ENCODE measurements at regions not wholly inside any gene's neighbourhood (a gene's known extent, or its start where the extent isn't known, plus 50 kb on each side); places are given as distances from the start of the nearest gene placed in this dataset.

DNA sequence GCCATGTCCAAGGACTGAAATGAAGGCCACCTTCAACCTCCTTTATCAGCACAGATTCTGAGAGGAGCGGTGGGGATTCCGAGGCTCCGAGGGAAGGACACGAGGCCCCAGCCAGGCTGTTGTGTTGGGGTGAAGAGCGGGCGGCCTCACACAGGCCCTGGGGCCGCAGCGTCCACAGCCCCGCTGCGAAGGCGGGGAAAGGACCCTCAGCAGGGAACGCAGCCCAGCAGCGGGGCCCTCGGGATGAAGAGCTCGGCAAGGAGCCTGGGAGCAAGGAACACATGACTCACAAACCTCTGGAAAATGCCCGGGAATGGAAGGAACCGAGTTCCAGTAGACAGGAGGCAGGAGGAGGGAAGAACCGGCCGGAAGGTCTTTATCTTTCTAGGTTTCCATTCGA is 227.2 kb downstream of the BRD1 start:
- no peak for DNase-seq

DNA sequence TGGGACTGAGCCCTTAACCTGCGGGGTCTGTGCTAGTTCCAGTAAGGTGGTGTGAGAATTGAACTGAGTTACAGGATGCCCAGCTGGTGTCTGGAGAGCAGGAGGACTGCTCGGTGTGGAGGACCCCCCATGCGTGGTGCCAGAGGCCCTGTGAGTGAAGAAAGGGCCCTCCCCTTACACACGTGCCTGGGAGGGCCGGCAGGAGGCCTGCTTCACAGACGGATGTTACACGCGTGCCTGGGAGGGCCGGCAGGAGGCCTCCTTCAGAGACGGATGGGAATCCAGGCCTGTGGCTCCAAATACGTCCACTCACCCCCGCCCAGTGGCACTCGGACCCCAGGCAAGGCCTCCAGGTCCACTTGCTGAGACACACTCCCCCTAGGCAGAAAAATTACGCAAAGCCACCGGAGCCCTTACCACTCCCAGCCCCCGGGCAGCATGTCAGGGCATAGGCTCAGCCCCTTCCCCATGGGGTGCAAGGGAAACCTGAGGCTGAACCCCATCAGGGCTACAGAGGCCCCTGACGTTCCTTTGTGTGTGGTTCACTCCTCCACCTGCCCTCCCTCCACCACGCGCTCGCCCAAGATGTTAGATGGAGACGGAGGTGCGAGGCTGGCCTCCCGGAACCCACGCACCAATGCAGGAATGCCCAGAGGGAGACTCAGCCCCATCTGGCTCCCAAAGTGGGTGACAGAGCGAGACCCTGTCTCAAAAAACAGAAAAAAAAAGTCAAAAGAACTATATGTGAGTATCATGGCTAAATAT is 227.8 kb downstream of the BRD1 start:
- no peak for DNase-seq

DNA sequence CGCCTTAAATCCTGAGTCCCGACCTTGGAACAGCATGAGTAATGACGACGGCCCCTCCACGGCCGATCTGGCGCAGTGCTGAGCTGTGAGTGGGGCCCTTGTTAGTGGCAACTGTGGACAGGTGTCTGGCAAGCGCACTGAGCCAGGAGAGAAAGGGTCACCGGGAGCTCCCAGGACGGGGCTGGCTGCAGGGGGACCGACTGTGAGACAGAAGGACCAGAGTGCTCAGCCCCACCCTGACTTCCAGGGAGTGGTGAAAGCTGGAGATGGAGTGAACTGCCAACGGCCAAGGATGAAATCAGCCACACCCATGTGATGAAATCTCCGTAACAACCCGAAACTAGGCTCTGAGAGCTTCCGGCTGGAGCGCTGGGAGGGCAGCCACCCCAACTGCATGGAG is 228.6 kb downstream of the BRD1 start:
- DNase-seq, result no peak

DNA sequence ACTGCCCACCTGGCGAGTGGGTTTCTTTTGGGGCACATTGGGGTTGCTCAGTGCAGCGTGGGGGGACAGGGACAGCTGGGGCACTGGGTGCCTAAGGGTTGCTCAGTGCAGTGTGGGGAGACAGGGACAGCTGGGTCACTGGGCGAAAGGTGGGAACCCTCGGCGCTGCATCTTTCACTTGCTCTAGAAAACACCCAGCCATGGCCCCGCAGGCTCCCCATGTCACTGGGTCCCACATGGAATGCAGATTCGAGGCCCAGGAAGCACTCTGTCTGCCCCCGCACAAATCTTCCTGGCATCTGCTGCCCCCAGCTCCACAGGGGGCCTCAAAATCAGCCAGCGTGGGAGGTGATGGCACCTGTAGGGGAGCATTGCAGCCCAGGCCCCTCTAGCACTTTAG is 229.3 kb downstream of the BRD1 start:
- DNase-seq, result no peak

DNA sequence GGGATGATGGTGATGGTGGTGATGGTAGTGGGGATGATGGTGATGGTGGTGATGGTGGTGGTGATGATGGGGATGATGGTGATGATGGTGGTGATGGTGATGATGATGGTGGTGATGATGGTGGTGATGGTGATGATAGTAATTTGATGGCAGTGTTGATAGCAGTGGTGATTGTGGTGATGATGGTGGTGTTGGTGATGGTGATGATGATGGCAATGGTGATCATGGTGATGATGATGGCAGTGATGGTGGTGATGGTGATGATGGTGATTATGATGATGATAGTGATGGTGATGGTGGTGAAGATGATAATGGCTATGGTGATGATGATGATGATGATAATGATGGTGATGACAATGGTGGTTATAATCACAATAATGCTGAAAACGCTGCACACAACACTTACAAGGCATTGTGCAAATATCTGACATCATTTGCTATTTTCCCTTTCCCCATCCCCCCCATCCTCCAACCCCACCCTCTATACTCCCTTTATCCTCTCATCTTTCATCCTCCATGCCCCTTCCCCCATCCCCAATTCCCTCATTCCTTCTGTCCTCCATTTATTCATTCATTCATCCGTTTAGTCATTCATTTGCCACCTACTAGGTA is 230.1 kb downstream of the BRD1 start:
- DNase-seq, result no peak

DNA sequence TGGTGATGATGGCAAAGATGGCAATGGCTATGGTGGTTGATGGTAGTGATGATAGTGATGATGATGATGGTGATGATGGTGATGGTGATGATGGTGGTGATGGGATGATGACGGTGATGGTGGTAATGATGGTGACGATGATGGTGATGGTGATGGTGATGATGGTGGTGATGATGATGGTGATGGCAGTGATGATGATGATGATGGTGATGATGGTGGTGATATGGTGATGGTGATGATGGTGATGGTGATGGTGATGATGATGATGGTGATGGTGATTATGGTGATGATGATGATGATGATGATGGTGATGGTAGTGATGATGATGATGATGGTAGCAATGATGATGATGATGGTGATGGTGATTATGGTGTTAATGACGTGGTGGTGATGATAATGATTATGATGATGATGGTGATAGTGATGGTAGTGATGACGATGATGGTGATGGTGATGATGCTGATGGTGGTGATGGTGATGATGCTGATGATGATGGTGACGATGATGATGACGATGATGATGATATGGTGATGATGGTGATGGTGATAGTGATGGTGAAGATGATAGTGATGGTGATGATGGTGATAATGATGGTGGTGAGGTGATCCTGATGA is 232.1 kb downstream of the BRD1 start:
- DNase-seq, result no peak

DNA sequence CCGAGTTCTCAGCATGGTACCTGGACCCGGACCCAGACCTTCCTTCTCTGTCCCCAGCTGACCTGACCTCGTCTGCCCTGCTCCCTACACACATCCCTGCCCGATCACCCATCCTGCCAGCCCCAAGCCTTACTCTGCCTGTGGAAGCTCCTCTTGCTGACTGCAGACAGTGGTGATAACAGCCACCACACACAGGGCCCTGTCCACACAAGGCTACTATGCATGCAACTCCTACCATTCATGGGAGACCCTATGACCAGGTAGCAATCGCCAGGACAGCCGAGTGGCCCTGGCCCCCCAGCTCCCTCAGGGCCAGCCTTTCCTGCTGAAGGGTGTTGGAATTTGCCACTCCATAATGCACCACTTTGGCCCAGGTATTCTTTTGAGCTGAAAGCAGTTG is 233.6 kb downstream of the BRD1 start:
- no peak for DNase-seq

DNA sequence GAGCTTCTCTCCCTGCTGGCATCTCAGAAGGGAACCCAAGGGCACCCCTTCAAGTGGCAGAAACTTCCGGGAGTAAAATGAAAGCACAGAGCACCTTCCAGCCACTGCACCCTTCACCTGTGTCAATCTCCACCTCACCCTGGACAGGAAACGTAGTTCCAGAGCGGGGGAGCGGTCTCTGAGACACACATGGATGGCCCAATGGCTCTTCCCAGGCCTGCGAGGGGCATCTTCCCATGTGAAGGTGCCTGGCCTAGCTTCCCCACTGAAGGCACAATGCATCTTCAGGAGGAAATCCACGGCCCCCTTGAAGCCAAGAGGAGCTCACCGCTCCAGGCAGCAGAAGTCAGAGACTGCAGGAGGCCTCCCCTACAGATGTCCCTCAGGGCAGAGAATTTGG is 234.2 kb downstream of the BRD1 start:
- no peak for DNase-seq

DNA sequence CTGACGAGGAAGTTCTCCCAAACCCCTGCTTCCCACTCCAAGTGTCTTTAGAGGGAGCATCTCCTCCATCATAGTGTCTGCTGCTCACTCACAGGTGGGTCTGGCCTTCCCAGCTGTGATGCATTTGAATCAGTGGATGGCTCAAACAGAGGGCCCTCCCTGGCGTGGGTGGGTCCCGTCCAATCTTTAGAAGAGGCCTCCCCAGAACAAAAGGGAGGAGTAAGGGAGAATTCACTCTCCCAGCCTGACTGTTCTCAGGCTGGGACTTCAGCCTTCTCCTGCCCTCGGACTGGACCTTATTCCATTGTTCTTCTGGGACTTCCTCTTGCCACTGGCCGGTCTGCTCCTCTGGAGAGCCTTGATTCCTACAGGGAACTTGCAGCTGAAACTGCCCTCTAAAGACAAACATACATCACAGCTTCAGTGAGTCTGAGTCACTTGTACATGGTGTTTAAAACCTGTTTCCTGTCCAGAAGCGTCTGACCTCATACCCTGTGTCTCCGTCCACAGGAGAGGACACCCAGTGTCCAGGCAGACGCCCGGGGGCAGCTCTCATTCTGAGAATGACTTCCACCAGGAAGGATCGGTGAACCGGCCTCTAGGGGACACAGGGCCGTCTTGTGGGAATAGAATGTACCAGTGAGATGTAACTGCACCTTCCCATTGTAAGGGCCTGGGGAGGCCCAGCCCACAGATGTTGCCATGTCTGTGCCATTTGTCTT is 234.7 kb downstream of the BRD1 start:
- DNase-seq, result no peak

DNA sequence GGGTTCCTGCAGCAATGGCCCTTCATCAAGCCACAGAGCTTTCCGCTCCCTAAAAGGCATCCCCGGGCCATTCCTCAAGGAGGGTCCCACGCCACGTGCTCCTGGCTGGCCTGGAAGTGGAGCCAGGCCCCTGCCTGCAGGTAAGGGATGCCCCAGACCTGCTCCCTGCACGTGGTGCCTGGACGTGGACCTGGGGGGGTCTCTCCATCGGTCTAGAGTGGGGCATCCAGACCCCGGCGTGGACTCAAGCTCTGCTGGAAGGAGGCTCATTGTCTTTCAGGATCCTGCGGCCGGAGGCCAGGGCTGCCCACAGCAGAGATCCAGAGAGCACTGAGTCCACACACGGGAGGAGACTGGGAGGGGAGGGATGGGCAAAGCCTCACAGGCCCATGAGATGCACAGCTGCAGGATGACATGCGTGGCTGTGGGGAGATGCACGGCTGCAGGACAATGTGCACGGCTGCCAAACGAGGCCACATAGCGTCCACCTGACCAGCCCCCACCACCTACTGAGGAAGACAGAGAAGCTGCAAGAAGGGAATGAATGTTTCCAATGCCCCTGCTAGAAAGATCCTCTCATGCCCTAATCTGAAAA is 236.7 kb downstream of the BRD1 start:
- no peak for DNase-seq

DNA sequence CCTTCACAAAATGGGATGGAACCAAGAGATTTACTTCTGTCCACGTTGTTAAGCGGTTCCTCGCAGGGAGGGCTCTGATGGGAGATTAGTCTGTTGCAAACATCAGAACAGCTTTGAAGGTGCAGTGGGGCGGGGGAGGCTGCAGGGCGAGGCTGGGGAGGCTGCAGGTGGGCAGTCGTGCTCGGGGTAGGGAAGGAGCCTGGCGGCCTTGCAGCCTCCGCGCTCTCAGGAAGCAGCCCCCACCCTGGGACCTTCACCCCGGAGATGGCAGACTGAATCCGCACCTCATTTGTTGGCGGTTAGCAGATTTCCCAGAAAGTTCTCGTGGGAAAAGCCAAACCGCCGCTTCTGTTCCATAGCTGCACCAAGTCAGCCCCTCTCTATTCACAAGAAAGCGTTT is 237.3 kb downstream of the BRD1 start:
- no peak for DNase-seq

DNA sequence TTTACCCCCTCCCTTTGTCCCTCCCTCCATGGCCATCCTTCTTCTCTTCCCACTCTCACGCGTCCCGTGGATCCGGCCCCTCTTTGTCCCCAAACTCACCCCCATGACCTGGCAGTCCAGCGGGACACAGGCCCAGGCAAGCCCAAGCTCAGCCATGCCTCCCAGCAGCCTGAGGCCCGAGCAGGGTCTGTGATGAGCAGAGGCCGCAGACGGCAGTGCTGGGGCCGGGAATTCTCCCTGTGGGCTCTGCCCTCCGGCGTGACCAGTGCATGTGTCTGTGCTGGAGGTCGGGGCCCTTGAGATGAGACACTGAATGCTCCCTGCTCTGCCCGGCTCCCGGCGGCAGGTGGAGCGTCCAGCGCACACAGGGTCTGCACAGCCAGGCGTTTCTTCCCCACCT is 237.9 kb downstream of the BRD1 start:
- no peak for DNase-seq

DNA sequence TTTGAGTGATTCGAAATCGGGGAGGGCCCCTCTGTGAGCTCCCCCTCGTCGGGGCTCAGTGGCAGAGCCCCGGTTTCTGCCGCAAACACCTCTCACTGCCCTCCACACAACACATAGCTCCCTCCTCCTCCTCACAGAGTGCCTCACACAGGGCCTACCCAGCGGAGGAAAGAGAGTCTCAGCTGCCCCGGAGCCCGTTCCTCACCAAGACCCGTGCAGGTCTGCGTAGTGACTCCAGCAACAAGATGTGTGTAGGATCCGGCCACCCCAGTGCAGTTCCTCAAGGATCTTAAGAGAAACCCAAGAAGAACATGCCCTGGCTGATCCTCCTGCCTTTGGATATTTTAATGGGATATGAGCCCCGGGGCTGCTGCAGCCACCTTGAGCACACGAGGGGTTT is 238.4 kb downstream of the BRD1 start:
- DNase-seq, result no peak

DNA sequence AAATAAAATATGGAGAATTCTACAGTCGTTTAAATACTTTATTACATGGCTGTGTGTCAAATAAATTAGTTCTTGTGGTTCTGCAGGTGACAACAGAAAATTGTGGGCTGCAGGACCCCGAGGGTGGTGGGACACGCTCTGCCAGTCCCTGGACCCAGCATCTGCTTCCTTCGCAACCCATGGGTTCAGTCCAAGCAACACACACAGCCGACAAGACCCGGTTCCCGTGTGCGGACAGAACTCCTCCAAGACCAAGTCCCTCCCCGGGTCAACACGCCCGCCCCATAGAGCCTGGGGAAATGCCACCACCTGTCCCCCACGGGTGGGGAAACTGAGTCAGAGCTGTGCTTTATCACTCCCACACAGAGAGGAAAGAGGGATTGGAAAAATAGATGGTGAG is 238.9 kb downstream of the BRD1 start:
- no peak for DNase-seq

DNA sequence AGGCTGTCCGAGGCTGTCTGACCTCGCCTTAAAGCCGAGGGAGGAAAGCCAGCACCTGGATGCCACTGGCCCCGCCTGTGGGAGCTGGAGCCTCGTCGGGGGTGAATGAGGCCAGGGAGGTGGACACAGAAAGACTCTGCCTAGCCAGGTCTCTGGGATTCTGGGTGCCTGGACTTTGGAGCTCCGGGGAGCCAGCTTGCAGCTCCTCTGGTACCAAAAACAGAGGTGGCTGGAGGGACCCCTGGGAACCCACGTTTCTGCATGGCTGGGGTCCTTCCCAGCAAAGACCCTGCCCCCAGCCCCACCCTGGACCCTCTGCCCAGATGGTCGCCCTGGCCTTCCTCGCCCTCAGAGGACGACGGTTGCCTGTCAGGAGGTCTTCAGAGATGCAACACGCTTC is 239.7 kb downstream of the BRD1 start:
- DNase-seq, result no peak

DNA sequence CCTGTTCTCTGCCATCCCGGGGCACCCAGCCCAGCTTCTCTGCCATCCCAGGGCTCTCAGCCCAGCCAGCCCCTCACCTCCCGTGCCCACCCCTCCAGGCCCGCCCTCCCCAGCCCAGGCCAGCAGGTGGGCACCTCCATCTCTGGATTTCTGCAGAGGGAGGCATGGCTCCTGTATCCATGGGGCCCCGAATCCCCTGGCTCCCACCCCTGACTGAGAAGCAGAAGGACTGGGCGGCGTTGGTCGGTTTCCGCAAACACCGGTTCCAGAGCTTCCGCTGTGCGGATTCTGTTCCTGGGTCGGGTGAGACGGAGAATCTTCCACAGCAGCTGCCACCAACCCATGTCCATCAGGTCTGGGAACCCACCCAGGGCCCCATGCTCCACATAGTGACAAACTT is 240.3 kb downstream of the BRD1 start:
- DNase-seq, result no peak

DNA sequence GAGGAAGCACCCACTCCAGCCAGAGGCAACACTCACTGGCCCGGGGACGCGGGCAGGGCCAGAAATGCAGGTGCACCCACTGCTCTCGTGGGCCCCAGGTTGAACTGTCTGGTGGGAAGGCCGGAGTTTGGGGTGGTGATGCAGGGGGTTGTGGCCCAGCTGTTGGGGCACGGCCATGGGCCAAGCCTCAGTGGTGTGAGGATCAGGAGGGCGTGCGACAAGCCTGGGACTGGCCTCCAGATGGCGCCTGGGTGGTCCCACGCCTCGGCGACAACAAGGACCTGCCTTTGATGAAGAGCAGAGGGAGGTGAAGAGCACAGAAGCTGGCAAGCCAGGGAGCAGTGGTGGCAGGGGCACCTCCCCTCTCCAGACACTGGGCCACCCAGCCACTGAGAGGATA is 240.8 kb downstream of the BRD1 start:
- no peak for DNase-seq

DNA sequence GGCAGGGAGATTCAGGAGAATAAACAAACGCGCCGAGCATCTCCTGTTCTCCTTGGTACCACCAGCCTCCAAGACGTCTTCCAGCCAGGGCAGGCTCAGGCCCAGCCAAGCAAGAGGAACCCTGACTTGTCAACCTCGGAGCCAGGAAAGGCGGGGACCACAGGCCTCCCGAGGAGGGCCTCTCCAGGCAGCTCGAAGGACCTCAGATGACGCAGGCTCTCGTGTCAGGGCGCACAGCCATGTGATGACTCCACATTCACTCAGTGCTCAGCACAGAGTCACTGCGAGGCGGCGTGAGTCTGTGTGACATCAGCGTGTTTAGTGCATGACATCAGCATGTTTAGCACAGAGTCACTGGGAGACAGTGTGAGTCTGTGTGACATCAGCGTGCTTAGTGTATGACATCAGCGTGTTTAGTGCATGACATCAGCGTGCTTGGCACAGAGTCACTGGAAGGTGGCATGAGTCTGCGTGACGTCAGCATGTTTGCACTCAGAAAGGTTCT is 241.4 kb downstream of the BRD1 start:
- no peak for DNase-seq

DNA sequence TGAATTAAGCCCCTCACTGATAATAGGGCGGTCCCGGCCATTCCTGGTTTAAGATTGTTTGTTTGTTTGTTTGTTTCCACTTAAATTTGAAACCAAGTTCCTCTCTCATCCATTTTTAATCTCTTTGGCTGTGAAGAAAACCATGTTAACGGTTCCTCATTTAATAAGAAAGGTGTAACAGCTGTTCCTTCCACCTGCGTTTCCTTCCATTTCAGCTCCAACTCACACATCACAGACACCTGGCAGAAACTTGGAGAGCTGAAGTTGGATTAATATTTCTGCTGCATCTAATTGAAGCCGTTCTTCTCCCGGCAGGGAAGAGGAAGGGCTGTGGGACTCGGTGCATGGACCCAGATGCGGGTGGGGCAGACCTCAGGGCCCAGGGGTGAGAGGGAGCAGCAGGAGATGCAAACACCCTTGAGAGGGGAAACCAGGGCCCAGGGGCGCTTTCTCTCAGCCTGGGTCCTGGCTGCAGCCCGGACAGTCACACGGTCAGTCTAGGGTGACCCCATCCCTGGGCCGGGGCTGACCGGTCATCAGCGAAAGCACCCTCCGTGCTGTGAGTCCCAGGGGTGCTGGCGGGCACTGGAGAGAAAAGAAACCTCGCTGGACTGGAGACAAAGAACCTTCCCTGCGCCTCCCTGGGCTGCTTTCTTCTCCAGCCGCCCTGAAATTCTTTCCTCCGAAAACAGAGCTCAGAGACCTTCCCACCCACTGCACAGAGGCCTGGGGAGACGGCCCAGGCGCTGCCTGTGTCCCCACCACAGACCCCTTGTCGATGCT is 242.0 kb downstream of the BRD1 start:
- no peak for DNase-seq

DNA sequence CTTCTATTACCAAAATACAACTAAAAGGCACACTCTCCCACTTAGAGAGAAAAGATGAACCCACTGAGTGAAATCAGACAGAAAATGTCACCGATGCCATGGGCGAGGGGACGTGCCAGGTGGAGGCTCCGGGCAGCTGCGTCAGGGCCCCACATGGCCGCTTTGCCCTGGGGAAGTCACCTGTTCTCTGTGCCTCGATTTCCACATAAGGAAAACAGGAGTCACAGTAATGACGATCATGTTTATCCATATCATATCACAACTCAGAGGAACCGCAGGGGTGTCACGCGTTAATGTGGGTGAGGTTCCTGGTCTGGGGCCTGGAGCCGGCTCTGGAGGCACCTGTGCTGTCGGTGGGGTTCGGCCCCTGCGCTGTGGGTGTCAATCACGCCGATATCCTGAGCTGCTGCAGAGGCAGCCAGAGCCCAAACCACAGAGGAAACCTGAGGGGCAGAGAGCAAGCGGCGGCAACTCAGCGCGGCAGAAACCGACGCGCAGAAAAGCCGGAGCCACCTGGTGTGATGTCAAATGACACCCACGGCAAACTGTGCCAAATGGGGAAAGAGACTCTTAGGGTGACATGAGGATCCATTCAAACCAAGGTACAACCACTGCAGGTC is 243.7 kb downstream of the BRD1 start:
- DNase-seq, result no peak

DNA sequence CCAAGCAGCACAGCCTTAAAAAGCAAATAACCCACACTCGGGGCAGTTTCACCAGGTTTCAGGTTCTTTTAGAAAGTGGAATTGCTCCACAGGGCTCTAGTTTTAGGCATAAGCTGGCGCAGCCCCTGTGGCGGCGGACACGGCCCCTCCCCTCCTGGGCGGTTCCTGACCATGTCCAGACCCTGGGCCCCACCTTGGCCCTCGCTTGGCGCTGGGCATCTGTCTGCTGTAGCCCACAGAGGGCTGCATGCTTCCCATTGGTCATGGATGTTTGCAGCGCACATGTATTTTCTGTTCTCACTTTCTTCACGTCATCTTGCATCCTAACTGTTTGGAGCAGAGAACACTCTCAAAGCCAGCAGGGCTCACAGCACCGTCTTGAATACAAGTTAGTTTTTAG is 244.3 kb downstream of the BRD1 start:
- DNase-seq, result no peak

DNA sequence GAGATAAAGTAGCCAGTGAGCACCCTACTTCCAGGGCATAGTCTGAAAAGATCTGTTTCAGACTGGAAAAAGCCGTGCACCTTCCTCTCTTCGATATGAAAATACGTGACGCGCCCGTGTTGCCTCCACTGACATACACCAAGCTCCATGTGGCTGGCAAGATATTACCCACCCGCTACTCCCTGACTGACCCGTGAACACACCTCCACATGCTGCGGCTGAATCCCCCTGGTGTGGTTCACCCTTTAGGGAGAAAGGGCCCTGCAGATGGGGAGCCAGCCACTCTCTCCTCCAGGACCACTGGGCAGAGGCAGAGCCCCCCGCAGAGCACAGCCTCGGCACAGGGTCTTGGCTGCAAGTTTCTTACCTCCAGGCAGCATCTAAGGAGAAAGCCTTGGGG is 245.0 kb downstream of the BRD1 start:
- DNase-seq, result no peak
